MM.1S (cell line): ENCODE measurements at regions not wholly inside any gene's neighbourhood (a gene's known extent, or its start where the extent isn't known, plus 50 kb on each side); places are given as distances from the start of the nearest gene placed in this dataset.
"Not testable (repeated sequence)": the region's sequence is repeated elsewhere in the genome, so short reads cannot be mapped to it uniquely, and the experiment has no call there.

ENCODE experiments used
- EZH2 ChIP-seq: fragments of 300-600 bp; sonication (generic); optimal IDR thresholded peaks from 2 replicates; pipeline ENCODE3; 2017; ENCODE audit warnings: low read depth, mild to moderate bottlenecking, antibody characterized with exemption, low read length, mixed read lengths
- EZH2phosphoT487 ChIP-seq: fragments of 300-600 bp; sonication (generic); IDR thresholded peaks from 2 replicates; pipeline ENCODE4 v1.6.1; 2018; ENCODE audit warnings: antibody characterized with exemption, low read length
- TF ChIP-seq, protein P1 (sequence below): fragments of 300-600 bp; sonication (generic); IDR thresholded peaks from 2 replicates; pipeline ENCODE4 v1.5.1; 2016; ENCODE audit warnings: antibody characterized with exemption, low read length, mixed read lengths

GRCh38 chr4:143813431-143814154 is 91.8 kb downstream of the GYPE start:
- TF ChIP-seq, protein P1, sequence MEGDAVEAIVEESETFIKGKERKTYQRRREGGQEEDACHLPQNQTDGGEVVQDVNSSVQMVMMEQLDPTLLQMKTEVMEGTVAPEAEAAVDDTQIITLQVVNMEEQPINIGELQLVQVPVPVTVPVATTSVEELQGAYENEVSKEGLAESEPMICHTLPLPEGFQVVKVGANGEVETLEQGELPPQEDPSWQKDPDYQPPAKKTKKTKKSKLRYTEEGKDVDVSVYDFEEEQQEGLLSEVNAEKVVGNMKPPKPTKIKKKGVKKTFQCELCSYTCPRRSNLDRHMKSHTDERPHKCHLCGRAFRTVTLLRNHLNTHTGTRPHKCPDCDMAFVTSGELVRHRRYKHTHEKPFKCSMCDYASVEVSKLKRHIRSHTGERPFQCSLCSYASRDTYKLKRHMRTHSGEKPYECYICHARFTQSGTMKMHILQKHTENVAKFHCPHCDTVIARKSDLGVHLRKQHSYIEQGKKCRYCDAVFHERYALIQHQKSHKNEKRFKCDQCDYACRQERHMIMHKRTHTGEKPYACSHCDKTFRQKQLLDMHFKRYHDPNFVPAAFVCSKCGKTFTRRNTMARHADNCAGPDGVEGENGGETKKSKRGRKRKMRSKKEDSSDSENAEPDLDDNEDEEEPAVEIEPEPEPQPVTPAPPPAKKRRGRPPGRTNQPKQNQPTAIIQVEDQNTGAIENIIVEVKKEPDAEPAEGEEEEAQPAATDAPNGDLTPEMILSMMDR = not testable (repeated sequence)
- not testable (repeated sequence) for TF ChIP-seq EZH2phosphoT487, EZH2
